HG03060 (cell line): ENCODE measurements at regions not wholly inside any gene's neighbourhood (a gene's known extent, or its start where the extent isn't known, plus 50 kb on each side); places are given as distances from the start of the nearest gene placed in this dataset.
"Not testable (repeated sequence)": the region's sequence is repeated elsewhere in the genome, so short reads cannot be mapped to it uniquely, and the experiment has no call there.

ENCODE experiments used
- ATAC-seq: cut with Tn5 transposase; IDR thresholded peaks from one replicate; pipeline ENCODE4 v1.9.1; 2021; ENCODE audit warnings: low read depth, moderate number of reproducible peaks; ENCODE audit not compliant: unreplicated experiment

DNA sequence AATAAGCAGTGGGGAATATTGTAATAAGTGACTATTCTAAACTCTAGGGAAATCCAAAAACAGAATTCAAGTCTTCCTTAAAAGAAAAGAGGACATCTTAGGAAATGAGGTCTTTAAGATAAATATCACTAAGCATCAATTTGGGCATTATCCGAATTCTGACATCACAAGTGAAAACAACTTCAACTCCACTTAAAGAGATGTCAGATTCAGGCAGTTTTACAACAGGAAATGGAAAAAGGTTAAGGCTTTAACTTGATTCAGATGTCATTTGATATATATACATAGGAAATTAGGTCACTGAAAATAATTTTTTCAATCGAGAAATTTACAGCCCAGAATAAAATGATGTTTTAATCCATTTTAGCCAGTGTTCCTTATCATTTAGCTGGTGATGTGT, 435.4 kb downstream of the SETD4 start:
- no peak for ATAC-seq

DNA sequence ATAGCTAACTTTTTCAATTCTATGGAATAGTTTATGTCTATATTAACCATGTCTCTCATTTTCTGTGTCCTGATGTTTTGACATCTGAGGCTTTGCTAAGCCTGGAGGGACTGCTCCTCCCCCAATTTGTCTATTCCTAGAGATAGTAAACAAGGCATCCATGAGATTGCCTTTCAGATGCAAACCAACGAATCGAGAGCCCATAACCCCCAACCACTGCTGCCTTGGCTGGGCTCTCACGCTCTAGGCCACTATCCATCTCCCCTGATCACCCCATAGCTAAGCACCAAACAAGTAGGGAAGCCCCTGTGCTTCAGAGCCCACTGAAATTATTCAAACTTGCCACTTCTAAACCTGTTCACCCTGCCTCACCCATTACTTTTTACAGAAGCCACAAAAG, 437.7 kb downstream of the SETD4 start:
- no peak for ATAC-seq

DNA sequence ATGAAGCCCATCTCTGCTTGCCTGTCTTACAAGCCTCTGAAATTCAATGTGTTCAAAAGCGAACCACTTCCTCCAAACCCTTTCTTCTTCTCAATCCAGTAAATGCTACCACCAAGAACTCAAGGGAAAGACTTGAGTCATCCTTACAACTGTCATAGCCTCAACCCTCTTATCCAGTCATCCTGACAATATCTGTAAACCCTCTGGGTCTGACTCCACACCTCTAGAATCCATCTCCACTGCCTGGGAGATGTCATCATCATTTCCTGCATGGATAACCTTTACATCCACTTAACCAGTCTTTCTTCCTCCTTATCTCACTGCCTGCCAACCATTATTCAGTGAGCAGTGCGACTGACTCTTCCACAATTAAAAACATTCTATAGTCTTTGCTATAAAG, 441.1 kb downstream of the SETD4 start:
- no peak for ATAC-seq

DNA sequence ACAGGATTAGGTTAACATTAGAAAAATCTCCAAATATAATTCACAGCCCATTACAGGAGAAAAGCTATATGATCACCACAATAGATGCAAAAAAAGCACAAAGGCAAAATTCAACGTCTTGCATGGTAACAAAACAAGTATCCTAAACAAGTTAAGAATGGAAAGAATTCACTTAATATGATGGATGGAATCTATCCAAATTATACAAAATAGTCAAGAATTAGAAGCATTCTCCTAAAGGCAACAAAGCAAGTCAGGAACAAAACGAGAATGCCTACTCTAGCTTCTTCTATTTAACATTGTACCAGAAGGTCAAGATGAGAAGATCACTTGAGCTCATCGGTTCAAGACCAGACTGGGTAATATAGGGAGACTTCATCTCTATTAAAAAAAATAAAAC, 442.8 kb downstream of the SETD4 start:
- ATAC-seq, result no peak

DNA sequence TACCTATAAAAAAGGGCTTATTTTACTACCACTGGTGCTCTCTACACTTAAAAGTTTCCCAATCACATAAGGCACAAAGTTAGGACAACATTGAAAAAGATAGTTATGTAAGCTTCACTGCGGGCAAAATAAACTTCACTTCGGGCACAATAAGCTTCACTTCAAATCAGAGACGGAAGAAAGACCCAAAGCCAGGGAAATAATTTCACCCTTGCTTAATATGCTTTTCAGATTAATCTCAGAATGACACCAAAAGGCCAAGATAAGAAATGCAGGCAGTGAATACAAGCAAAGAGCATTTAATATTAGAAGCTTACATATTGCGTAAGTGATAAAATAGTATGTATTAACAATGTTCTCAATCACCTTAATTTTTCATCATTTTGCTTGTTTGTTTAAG, 444.2 kb downstream of the SETD4 start:
- ATAC-seq, result no peak

DNA sequence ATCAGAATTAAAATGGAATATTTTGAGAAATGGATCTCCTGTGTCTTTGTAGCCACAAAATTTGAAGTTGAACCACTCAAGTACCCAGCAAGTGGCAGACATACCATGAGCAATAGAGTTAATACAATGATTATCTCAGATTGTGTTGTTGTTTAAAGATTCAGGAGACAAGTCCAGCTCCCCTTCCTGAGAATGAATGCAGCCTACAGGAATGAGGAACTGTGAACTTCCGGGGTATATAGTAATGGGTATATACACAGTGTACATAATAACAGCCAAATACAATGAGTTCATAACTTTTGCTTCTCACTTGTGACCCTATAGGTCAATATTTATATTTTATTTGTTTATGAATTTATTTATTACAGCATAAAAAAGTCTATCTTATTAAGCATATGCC, 445.0 kb downstream of the SETD4 start:
- no peak for ATAC-seq

DNA sequence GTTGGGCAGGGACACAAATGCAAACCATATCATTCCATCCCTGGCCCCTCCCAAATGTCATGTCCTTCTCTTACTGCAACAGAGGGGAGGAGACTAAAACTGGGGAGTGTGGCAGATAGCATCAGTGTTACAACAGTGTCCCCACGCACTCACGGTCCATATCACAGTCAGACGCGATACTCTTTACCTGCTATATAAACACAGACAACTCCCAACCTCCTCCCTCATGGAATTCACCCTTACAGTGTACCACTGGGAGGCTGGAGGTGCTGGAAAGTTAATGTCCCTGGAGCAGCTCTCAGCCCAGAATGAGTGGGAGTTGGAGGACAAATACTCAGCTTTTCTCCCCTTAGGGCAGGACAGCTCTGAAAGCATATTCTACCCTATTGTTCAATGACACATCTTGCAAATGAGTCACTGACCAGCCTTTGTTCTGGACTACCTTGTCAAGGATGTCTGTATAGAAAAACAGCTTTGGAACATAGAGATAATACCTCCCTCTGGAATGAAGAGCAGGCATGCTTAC, 445.9 kb downstream of the SETD4 start:
- no peak for ATAC-seq

DNA sequence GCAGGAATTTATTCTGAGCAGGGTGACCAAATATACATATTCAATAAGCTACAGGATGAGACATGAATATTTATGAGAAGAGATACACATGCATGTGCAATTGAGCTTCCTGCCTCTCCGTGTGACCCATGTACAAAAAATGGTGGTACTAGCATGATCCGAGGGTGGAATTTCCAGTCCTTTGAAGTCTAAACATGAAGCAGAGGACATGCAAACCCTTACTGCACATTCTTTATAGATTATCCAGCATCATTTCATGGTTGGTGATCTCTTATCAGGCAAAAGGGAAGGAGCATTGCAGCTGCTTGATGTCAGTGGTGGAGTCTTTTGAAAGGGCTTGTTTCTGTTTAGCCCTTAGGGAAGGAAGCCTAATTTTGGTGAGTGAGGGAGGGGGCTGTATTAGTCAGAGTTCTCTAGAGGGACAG, 448.6 kb downstream of the SETD4 start:
- no peak for ATAC-seq

DNA sequence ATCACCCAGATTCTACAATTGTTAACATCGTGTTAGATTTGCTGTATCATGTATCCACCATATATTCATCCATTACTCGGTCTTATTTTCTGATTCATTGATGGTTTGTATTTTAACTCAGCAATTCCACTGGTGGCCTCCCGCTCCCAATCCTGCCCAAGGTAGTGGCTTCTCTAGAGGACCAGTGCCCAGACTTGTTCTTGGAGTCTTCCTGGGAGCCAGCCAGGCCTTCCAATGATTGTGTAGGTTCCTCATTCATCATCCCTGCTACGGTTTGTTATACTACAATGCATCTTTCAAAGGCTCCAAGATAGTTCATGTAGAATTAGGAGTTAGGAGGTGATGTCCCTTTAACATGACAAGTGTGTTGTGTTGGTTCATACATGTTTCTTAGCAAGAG, 451.1 kb downstream of the SETD4 start:
- no peak for ATAC-seq

DNA sequence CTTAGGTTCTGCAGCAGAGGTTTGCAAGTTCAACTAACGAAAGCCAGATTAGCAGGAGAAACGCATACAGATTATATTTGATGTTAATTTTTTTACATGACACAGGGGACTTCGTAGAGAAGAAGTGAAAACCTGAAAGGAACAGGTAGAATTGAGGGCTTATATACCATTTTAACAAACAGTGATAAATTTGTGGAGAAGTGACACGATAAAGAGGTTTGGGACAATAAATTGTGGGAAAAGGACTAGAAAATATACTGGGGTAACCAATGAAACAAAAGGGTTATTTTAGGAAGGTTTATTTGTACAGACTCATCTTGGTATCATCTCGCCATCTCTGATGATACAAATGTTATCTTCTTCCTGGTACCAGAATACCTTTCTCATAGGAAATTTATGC, 452.9 kb downstream of the SETD4 start:
- no peak for ATAC-seq

DNA sequence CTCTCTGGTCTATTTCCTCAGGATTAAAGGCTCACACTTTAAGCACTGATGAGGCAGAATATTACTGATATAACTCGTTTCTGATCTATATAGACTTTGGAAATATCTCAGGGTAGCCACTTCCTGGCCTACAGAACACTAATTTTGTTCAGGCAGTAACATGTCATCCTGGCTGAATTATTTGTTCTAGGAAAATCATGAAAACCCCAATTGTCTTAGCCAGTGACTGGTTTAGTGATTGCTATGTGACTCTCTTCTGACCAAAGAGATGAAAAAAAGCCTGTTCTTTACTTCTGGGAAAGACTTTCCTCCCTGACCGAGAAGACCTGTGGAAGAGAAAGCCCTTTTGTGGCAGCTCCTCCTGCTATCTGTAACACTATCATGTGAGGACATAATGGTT, 453.7 kb downstream of the SETD4 start:
- no peak for ATAC-seq

DNA sequence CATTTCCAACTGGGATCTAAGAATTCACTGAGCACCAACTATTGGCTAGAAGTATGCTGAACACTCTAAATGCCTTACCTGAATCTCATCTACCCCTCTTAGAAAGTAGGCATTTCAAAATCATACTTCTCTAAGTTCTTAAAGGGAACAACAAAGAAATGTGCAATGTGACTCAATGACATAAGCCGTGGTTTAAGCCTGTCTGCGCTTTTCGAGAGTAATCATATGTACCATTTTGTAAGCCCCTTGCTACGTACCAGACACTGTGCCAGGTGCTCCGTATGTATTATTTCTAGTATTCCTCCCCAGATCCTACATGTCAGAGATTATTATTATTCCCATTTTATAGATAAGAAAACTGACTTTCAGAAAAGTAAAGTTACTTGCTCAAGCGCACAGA, 454.2 kb downstream of the SETD4 start:
- no peak for ATAC-seq

DNA sequence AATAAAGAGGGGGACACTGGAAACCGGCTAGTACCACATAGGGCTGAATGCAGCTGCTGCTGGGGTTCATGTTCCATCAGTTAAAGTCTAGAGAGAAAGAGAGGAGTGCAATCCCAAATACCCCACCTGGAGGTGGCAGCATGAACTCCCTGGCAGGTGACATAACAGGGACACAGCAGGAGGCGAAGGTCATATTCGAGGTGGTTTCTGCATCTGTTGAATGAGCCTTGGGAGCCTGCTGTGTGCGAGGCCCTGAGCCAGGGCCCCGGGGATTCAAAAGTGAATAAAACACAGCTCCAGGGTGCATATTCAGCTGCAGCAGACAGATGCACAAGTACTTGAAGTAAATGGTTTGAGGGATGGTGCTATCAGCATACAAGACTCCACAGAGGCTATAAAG, 456.8 kb downstream of the SETD4 start:
- ATAC-seq, result no peak

DNA sequence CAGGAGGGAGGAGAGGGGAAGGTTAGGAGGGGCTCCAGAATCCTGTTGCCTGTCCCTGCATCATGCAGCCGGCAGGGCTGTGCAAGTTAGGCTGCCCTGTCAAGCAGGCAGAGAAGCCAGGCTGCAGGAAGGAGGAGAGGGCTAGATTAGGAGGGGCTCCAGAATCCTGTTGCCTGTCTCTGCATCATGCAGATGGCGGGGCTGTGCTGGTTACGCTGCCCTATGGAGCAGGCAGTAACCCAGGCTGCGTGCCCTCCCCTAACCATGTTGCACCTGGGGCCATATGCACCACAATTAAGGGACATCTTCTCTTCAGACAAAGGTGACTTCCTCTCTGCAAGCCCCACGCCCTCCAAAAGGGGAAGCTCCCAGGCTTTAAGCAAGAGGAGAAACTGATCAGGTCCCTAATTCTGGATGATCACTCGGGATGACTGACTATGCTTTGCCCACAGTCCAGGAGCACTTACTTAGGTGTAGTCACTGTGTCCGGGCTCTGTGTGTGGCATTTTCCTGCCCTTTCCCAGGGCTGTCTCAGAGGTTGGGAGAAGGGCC, 457.4 kb downstream of the SETD4 start:
- no peak for ATAC-seq

DNA sequence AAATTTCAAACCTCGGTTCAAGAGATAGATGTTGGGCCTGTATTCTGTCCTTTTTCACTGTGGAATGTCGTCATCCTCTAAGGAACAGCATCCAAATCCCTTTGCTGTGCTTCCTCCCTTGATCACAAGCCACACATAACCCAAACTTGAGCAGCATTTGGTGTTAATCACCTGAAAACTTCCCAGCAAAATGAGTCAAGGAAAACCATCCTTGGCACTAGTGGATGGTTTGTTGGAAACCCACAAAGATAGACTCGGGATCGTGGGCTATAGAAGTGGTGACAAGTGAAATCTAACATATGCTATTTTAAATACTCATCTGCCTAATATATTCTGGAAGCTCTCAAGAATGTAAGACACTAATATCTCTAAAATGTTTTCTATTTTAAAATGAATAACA, 459.1 kb downstream of the SETD4 start:
- ATAC-seq, result no peak

DNA sequence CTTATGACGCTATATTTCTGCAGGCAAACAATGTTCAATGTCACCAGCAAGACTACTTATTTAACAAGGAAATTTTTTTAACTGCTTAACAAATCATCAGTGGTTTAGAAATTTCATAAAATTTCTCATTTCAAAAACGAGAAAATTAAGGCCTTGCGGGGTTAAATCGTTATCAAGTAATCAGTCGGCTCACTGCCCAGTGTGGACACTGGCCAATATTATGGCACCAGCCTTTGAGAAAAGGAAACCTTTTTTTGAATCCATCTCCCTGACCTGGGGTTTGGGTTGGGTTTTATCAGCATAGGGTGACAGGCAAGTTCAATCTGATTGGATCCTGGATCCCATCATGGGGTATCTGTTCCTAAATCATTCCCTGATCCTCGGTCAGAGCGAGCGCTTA, 461.2 kb downstream of the SETD4 start:
- no peak for ATAC-seq

DNA sequence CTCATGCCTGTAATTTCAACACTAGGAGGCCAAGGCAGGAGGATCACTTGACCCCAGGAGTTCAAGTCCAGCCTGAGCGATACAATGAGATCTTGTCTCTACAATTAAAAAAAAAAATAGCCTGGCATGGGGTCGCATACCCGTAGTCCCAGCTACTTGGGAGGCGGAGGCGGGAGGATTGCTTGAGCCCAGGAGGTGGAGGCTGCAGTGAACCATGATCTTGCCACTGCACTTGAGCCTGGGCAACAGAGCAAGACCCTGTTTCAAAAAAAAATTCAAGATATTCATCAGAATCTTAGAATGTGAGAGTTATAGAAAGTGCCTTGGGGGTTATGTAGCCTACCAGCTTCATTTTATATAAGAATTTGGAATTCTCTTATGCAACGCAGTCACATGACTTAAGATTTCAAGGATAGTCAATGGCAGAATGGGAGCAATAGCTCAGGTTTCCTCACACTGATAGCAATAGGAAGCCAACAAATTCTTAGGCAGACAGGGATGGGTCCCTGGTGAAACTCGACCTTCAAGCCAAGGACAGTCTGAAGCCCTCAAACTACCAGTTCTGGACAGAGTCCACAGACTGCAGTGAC, 462.5 kb downstream of the SETD4 start:
- ATAC-seq, result no peak

DNA sequence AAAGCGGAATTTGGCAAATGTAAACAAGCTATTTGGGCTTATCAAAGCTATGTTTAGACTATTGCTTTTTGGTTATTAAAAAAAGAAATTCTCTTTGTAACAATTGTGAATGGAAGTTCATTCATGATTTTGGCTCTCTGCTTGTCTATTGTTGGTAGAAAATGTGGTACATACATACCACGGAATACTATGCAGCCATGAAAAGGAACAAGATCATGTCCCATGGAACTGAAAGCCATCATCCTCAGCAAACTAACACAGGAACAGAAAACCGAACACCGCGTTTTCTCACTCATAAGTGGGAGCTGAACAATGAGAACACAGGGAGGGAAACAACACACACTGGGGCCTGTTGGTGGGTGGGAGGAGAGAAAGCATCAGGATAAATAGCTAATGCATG, 465.4 kb downstream of the SETD4 start:
- no peak for ATAC-seq

DNA sequence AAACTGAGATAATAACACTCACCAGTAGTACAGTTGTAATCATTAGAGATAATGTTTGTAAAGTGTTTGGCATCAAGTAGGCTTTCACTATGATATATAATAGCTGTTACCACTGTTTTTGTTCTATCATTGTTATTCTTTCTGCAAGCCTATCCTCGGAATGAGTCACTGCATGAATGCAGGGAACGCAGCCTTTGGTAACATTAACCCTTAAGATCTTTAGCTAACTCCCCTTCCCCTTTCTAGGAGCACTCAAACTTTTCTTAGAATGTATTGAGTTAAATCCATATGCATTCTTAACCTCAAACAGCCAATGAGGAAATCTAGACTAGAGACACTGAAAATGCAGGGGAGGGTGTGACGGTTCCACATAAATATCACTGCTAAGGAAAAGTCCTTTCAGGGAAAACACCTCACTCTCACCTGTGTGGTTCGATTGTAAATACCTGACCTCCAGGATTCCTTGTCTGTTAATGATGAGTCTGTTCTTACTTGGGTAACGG, 467.3 kb downstream of the SETD4 start:
- no peak for ATAC-seq

DNA sequence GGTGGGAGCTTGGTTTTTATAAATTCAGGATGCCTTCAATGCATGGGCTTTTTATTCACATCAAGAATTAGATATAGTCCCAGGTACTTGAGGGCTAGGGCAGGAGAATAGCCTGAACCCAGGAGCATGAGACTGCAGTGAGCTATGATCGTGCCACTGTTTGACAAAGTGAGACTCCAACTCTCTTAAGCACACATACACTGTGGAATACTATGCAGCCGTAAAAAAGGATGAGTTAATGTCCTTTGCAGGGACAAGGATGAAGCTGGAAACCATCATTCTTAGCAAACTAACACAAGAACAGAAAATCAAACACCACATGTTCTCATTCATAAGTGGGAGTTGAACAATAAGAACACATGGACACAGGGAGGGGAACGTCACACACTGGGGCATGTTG, 470.0 kb downstream of the SETD4 start:
- not testable (repeated sequence) for ATAC-seq

DNA sequence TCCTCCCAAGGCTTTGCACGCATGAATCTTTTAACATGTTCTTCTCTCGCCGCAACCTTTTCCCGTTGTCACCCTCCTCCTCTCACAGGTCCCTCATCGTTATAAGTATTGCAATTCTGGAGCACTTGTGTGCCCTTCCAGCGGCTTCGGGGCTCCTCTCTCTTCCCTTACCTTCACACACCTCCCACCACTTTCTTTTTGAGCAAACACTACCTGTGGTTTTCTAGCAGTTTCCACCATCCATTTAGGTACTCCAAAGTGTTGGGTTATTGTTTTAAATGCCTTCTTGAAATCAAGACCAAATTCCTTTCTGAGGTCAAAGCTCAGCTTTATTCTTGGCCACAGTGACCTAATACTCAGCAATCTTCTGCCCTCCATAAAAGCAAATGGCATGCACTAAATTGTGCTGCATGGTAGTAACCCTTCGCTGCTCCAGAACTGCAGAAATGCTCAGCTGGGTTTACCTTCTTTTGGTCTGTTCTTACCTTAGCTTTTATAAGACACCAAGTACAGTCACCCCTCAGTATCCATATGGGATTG, 472.4 kb downstream of the SETD4 start:
- ATAC-seq, result no peak

DNA sequence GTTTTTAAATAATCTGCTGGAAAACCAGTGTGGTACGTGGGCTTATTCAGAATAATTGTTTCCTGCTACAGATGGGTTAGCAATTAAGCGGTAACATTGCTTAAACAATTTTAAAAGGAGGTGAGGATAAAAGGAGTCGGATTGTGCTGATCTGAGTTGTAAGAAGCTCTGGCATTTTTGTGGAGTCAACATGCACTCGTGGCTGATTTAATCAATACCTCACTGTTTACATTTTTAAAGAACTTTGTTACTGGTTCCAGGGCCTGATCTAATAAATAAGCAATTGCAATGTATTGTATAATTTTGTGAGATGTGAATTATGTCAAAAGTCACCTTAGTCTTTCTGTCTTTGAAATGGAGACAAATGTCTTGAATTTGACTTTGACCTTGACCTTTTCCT, 474.0 kb downstream of the SETD4 start:
- ATAC-seq, result no peak
